ENCODE measurements at regions not wholly inside any gene's neighbourhood (a gene's known extent, or its start where the extent isn't known, plus 50 kb on each side); places are given as distances from the start of the nearest gene placed in this dataset.

GRCh38 chr2:145563741-145564615 is 1044.1 kb upstream of the ZEB2 start:
- Histone ChIP-seq H3K27ac (ENCODE audit: low read depth, low read length, poor library complexity, severe bottlenecking) (no peak overlapping the region), H3K4me1 (ENCODE audit: insufficient read depth, low read length, poor library complexity, severe bottlenecking) (peaks cover 5% of the 10 kb centered on the region), H3K27me3 (replicated peaks; ENCODE audit: insufficient read depth, low read depth, low read length, poor library complexity) (no peaks in the 10 kb centered on the region), H3K36me3 (ENCODE audit: insufficient read depth, low read length, poor library complexity, severe bottlenecking) (no peaks in the 10 kb centered on the region), H3K4me3 (ENCODE audit: low read depth, low read length, poor library complexity, severe bottlenecking) (no peak overlapping the region), H3K9me3 (ENCODE audit: low read depth, low read length, poor library complexity, severe bottlenecking) (no peaks in the 10 kb centered on the region)
- POLR2A ChIA-PET (ENCODE audit: low non-redundant PET), result no interaction called here
- BruUV-seq (replicated peaks), result no TSS peak
- CTCF ChIA-PET, result no interaction called here
- intact Hi-C loops (cut with micrococcal nuclease; ENCODE audit: unreplicated experiment), result no loop called here
- no peak for DNase-seq (ENCODE audit: low spot score)
- TF ChIP-seq EZH2 (IDR thresholded peaks at IDR 0.05; ENCODE audit: borderline replicate concordance, low read depth, low read length, poor library complexity, severe bottlenecking) (no peak), CTCF (conservative IDR thresholded peaks at IDR 0.05; ENCODE audit: low read depth, low read length) (no peak)

GRCh38 chr2:145561152-145561551 is 1041.2 kb upstream of the ZEB2 start:
- intact Hi-C loops (cut with micrococcal nuclease; ENCODE audit: unreplicated experiment), result no loop called here
- no peak overlapping the region for H3K27ac ChIP-seq (ENCODE audit: low read depth, low read length, poor library complexity, severe bottlenecking)
- ChIA-PET CTCF (no interaction called here), POLR2A (ENCODE audit: low non-redundant PET) (no interaction called here)
- H3K36me3 ChIP-seq (ENCODE audit: insufficient read depth, low read length, poor library complexity, severe bottlenecking), result no peaks in the 10 kb centered on the region
- H3K27me3 ChIP-seq (replicated peaks; ENCODE audit: insufficient read depth, low read depth, low read length, poor library complexity), result no peaks in the 10 kb centered on the region
- TF ChIP-seq CTCF (conservative IDR thresholded peaks at IDR 0.05; ENCODE audit: low read depth, low read length) (no peak), EZH2 (IDR thresholded peaks at IDR 0.05; ENCODE audit: borderline replicate concordance, low read depth, low read length, poor library complexity, severe bottlenecking) (no peak)
- no peak for DNase-seq (ENCODE audit: low spot score)
- no peaks in the 10 kb centered on the region for H3K9me3 ChIP-seq (ENCODE audit: low read depth, low read length, poor library complexity, severe bottlenecking)
- no peak overlapping the region for H3K4me3 ChIP-seq (ENCODE audit: low read depth, low read length, poor library complexity, severe bottlenecking)
- peaks cover 5% of the 10 kb centered on the region for H3K4me1 ChIP-seq (ENCODE audit: insufficient read depth, low read length, poor library complexity, severe bottlenecking)
- no TSS peak for BruUV-seq (replicated peaks)

GRCh38 chr2:145558617-145559350 is 1038.9 kb upstream of the ZEB2 start:
- POLR2A ChIA-PET (ENCODE audit: low non-redundant PET), result no interaction called here
- TF ChIP-seq CTCF (conservative IDR thresholded peaks at IDR 0.05; ENCODE audit: low read depth, low read length) (no peak), EZH2 (IDR thresholded peaks at IDR 0.05; ENCODE audit: borderline replicate concordance, low read depth, low read length, poor library complexity, severe bottlenecking) (no peak)
- no peaks in the 10 kb centered on the region for H3K27me3 ChIP-seq (replicated peaks; ENCODE audit: insufficient read depth, low read depth, low read length, poor library complexity)
- DNase-seq (ENCODE audit: low spot score), result no peak
- no peak overlapping the region for H3K27ac ChIP-seq (ENCODE audit: low read depth, low read length, poor library complexity, severe bottlenecking)
- no peak overlapping the region for H3K4me3 ChIP-seq (ENCODE audit: low read depth, low read length, poor library complexity, severe bottlenecking)
- intact Hi-C loops (cut with micrococcal nuclease; ENCODE audit: unreplicated experiment), result no loop called here
- H3K36me3 ChIP-seq (ENCODE audit: insufficient read depth, low read length, poor library complexity, severe bottlenecking), result no peaks in the 10 kb centered on the region
- CTCF ChIA-PET, result no interaction called here
- BruUV-seq (replicated peaks), result no TSS peak
- peaks cover 5% of the 10 kb centered on the region for H3K4me1 ChIP-seq (ENCODE audit: insufficient read depth, low read length, poor library complexity, severe bottlenecking)
- H3K9me3 ChIP-seq (ENCODE audit: low read depth, low read length, poor library complexity, severe bottlenecking), result no peaks in the 10 kb centered on the region
